Activated CD8-positive, alpha-beta memory T cell treated with anti-CD3 and anti-CD28 coated beads for 24 hours (primary cell): ENCODE measurements at regions not wholly inside any gene's neighbourhood (a gene's known extent, or its start where the extent isn't known, plus 50 kb on each side); places are given as distances from the start of the nearest gene placed in this dataset.

Experiments used
- DNase-seq: peaks from one replicate; pipeline ENCODE4 v3.0.0-alpha.2; 2020

GRCh38 chr4:104811727-104812126, 317.0 kb upstream of the CXXC4 start:
- DNase-seq, result no peak

GRCh38 chr4:104815665-104816064, 321.0 kb upstream of the CXXC4 start:
- no peak for DNase-seq

- DNase-seq, result no peak
These were observed 323.9 kb upstream of the CXXC4 start for GRCh38 chr4:104818579-104818978.

- DNase-seq, result no peak
These were observed 320.5 kb upstream of the TET2 start for GRCh38 chr4:104826171-104826570.

GRCh38 chr4:104829761-104830160, 316.9 kb upstream of the TET2 start:
- no peak for DNase-seq

- no peak for DNase-seq
These were observed 298.0 kb upstream of the TET2 start for GRCh38 chr4:104848597-104849225.

- no peak for DNase-seq
These were observed 287.0 kb upstream of the TET2 start for GRCh38 chr4:104859601-104860237.

- peak; percentile 63 for DNase-seq
These were observed 286.2 kb upstream of the TET2 start for GRCh38 chr4:104860238-104861123.

- DNase-seq, result no peak
These were observed 279.9 kb upstream of the TET2 start for GRCh38 chr4:104866809-104867208.

GRCh38 chr4:104868533-104868932, 278.1 kb upstream of the TET2 start:
- no peak for DNase-seq

GRCh38 chr4:104868958-104869357, 277.7 kb upstream of the TET2 start:
- no peak for DNase-seq

GRCh38 chr4:104869831-104870230, 276.8 kb upstream of the TET2 start:
- no peak for DNase-seq

GRCh38 chr4:104870495-104871233, 276.0 kb upstream of the TET2 start:
- DNase-seq, result no peak

- DNase-seq, result no peak
These were observed 267.7 kb upstream of the TET2 start for GRCh38 chr4:104878936-104879335.

- DNase-seq, result no peak
These were observed 267.3 kb upstream of the TET2 start for GRCh38 chr4:104879367-104879766.

GRCh38 chr4:104879854-104880253, 266.8 kb upstream of the TET2 start:
- DNase-seq, result no peak

GRCh38 chr4:104881136-104881886, 265.4 kb upstream of the TET2 start:
- DNase-seq, result no peak

- DNase-seq, result no peak
These were observed 255.9 kb upstream of the TET2 start for GRCh38 chr4:104890598-104891275.

- DNase-seq, result no peak
These were observed 249.7 kb upstream of the TET2 start for GRCh38 chr4:104896660-104897645.

GRCh38 chr4:104899863-104900262, 246.8 kb upstream of the TET2 start:
- DNase-seq, result no peak

GRCh38 chr4:104901438-104901837, 245.2 kb upstream of the TET2 start:
- DNase-seq, result no peak
